Brain microvascular endothelial cell (primary cell): ENCODE measurements at regions not wholly inside any gene's neighbourhood (a gene's known extent, or its start where the extent isn't known, plus 50 kb on each side); places are given as distances from the start of the nearest gene placed in this dataset.
"Not testable (repeated sequence)": the region's sequence is repeated elsewhere in the genome, so short reads cannot be mapped to it uniquely, and the experiment has no call there.

ENCODE experiments used
- DNase-seq: peaks from one replicate; pipeline ENCODE4 v3.0.0-alpha.2; 2020
- H3K27ac ChIP-seq: fragments of 250-450 bp; sonication (Bioruptor Pico); 2 replicates; pipeline ENCODE4 v1.5.1; 2020; ENCODE audit warnings: mild to moderate bottlenecking, moderate library complexity
- H3K27me3 ChIP-seq: fragments of 250-450 bp; sonication (Bioruptor Pico); replicated peaks from 2 replicates; pipeline ENCODE4 v1.5.1; 2020; ENCODE audit warnings: mild to moderate bottlenecking
- H3K36me3 ChIP-seq: fragments of 250-450 bp; sonication (Bioruptor Pico); replicated peaks from 2 replicates; pipeline ENCODE4 v1.5.1; 2020; ENCODE audit warnings: mild to moderate bottlenecking
- H3K4me3 ChIP-seq: 2 replicates; pipeline ENCODE4 v1.5.1; 2011; ENCODE audit warnings: low read depth, mild to moderate bottlenecking, control low read depth, low read length, moderate library complexity
- in situ Hi-C: cut with HindIII; loops from 2 replicates; pipeline ENCODE4 v1.10.0; 2017; ENCODE audit warnings: low sequenced_read_pairs, low pct_ligation_motif_present
- TF ChIP-seq, protein P1 (sequence below): IDR thresholded peaks from 2 replicates; pipeline ENCODE4 v1.5.1; 2011; ENCODE audit warnings: low read depth, mild to moderate bottlenecking, moderate library complexity, low read length, control low read depth, inconsistent platforms; ENCODE audit errors: missing control alignments

DNA sequence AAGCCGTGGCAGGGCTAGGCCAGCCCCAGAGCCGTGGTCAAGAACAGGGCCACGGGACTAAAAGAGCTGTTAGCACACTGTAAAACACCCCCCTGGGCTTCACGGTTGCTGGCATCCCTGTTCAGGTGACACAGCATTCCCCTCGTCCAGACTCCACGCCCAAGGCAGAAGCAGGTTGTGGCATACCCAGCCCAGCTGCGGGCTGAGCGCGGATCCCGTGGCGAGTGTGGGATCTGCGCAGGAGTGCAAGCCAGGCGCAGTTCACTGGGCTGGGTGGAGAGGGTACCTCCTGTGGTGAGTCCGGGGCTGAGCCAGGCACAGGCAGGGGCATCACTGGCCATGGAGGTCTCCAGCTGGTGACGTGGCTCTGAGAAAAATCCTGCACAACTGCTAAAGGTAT is 199.1 kb downstream of the FZD1 start:
- DNase-seq: no peak
- TF ChIP-seq, protein P1, sequence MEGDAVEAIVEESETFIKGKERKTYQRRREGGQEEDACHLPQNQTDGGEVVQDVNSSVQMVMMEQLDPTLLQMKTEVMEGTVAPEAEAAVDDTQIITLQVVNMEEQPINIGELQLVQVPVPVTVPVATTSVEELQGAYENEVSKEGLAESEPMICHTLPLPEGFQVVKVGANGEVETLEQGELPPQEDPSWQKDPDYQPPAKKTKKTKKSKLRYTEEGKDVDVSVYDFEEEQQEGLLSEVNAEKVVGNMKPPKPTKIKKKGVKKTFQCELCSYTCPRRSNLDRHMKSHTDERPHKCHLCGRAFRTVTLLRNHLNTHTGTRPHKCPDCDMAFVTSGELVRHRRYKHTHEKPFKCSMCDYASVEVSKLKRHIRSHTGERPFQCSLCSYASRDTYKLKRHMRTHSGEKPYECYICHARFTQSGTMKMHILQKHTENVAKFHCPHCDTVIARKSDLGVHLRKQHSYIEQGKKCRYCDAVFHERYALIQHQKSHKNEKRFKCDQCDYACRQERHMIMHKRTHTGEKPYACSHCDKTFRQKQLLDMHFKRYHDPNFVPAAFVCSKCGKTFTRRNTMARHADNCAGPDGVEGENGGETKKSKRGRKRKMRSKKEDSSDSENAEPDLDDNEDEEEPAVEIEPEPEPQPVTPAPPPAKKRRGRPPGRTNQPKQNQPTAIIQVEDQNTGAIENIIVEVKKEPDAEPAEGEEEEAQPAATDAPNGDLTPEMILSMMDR: no peak
- H3K27ac ChIP-seq: no peak overlapping the region
- H3K36me3 ChIP-seq: no peaks in the 10 kb centered on the region
- in situ Hi-C loops: no loop called here
- no peaks in the 10 kb centered on the region for H3K27me3 ChIP-seq
- H3K4me3 ChIP-seq: no peak overlapping the region

DNA sequence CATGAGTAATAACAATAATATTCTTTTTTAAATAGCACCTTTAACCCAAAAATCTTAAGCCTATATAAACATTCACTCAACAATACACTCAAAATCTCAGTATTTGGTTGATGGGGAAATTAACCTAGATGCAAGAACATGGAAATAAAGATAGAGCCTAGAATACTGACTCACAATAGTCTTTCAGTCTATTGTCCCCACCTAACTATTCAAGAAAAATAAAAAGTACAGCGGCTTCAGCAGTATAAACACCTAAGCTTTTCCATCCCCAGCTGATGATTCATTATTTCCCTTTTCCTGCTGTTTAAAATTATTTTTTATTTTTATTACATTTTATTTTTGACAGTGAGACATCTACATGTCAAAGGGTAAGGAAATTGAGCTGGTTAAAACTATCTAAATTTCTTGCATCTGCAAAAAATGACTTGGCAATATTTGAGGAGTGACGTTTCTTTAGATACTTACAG is 201.4 kb downstream of the FZD1 start:
- peak overlapping the region; percentile 59 for H3K27ac ChIP-seq
- H3K36me3 ChIP-seq: no peaks in the 10 kb centered on the region
- H3K27me3 ChIP-seq: no peaks in the 10 kb centered on the region
- H3K4me3 ChIP-seq: no peak overlapping the region
- in situ Hi-C loops: no loop called here
- TF ChIP-seq, protein P1: no peak
- peak; percentile 1 for DNase-seq

DNA sequence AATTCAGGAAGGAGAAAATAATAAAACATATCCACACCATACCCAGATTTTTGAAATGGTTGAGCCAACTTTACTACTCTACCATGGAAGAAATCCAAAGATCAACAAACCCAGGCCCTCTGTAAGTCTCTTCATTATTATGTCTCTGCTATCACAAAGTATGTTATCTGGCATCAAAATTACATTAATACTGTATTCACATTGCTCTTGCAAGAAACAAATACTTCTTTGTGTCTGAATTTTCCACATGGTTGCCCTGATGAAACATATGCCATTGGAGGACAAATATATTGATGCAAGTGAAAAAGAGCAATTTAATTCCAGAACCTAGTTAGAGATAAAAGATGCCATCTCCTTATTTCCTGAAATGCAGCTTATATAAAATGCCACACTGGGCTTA is 204.0 kb downstream of the FZD1 start:
- DNase-seq: no peak
- in situ Hi-C loops: no loop called here
- H3K27me3 ChIP-seq: no peaks in the 10 kb centered on the region
- no peaks in the 10 kb centered on the region for H3K36me3 ChIP-seq
- H3K4me3 ChIP-seq: no peak overlapping the region
- TF ChIP-seq, protein P1: no peak
- H3K27ac ChIP-seq: no peak overlapping the region

DNA sequence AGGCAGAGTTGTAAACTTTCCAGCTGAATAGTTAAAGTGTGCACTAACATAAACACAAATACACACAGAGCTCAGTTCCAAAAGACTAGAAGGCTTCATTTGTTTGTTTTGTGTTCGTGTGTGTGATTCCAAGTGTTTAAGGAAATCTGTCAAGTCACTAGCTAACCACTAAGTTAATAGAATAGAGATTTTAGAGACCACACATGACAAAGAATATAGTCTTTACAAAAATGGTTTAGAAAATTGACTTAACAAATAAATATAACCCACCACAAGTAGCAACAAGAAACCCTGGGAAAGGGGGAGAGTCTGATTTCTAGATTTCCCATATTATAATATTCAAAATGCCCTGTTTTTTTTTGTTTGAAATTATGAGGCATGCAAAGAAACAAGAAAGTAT is 209.4 kb downstream of the FZD1 start:
- in situ Hi-C loops: no loop called here
- no peaks in the 10 kb centered on the region for H3K27me3 ChIP-seq
- H3K36me3 ChIP-seq: no peaks in the 10 kb centered on the region
- TF ChIP-seq, protein P1: no peak
- no peak overlapping the region for H3K4me3 ChIP-seq
- no peak overlapping the region for H3K27ac ChIP-seq
- DNase-seq: no peak

DNA sequence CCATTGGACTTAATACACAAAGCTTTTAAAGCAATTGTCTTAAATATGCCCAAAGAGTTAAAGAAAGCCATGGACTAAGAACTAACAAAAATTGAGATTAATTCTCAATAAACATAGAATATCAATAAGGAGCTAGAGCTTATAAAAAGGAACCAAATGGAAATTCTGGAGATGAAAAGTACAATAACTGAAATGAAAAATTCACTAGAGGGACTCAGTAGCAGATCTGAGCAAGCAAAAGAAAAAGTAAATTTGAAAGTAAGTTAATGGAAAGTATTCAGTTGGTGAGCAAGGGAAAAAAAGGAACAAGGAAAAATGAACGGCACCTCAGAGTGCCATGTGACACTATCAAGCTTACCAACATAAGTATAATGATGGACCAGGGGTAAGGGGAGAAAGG is 209.8 kb downstream of the FZD1 start:
- in situ Hi-C loops: no loop called here

DNA sequence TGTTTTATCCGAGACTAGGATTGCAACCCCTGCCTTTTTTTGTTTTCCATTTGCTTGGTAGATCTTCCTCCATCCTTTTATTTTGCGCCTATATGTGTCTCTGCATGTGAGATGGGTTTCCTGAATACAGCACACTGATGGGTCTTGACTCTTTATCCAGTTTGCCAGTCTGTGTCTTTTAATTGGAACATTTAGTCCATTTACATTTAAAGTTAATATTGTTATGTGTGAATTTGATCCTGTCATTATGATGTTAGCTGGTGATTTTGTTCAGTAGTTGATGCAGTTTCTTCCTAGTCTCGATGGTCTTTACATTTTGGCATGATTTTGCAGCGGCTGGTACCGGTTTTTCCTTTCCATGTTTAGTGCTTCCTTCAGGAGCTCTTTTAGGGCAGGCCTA is 216.2 kb downstream of the FZD1 start:
- H3K27me3 ChIP-seq, H3K36me3 ChIP-seq, H3K27ac ChIP-seq, H3K4me3 ChIP-seq, in situ Hi-C loops, DNase-seq: not testable (repeated sequence)

More for the DNA sequence above, 209.8 kb downstream of the FZD1 start:
- DNase-seq: no peak
- TF ChIP-seq, protein P1: no peak
- Histone ChIP-seq H3K4me3 (no peak overlapping the region), H3K36me3 (no peaks in the 10 kb centered on the region), H3K27me3 (no peaks in the 10 kb centered on the region), H3K27ac (no peak overlapping the region)
